ENCODE measurements at regions not wholly inside any gene's neighbourhood (a gene's known extent, or its start where the extent isn't known, plus 50 kb on each side); places are given as distances from the start of the nearest gene placed in this dataset.

GRCh38 chr18:10371165-10371564, 83.3 kb upstream of the APCDD1 start:
- TF ChIP-seq, protein P1, sequence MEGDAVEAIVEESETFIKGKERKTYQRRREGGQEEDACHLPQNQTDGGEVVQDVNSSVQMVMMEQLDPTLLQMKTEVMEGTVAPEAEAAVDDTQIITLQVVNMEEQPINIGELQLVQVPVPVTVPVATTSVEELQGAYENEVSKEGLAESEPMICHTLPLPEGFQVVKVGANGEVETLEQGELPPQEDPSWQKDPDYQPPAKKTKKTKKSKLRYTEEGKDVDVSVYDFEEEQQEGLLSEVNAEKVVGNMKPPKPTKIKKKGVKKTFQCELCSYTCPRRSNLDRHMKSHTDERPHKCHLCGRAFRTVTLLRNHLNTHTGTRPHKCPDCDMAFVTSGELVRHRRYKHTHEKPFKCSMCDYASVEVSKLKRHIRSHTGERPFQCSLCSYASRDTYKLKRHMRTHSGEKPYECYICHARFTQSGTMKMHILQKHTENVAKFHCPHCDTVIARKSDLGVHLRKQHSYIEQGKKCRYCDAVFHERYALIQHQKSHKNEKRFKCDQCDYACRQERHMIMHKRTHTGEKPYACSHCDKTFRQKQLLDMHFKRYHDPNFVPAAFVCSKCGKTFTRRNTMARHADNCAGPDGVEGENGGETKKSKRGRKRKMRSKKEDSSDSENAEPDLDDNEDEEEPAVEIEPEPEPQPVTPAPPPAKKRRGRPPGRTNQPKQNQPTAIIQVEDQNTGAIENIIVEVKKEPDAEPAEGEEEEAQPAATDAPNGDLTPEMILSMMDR (IDR thresholded peaks at IDR 0.05; ENCODE audit: insufficient read depth, low read depth, low read length) = no peak
- no peak for TF ChIP-seq EZH2 (IDR thresholded peaks at IDR 0.05; ENCODE audit: insufficient read depth, low read length)

All from astrocyte (in vitro differentiated cells and primary cell).